OCI-LY3 (cell line): ENCODE measurements at regions not wholly inside any gene's neighbourhood (a gene's known extent, or its start where the extent isn't known, plus 50 kb on each side); places are given as distances from the start of the nearest gene placed in this dataset.

Source experiments
- H2AFZ ChIP-seq: fragments of 200-600, 300-600 bp; shearing (Covaris generic); 2 replicates; pipeline ENCODE4 v1.6.0; 2014; ENCODE audit warnings: antibody characterized with exemption, low read depth, low read length
- H3K27ac ChIP-seq: fragments of 200-600, 300-600 bp; sonication (generic); 2 replicates; pipeline ENCODE4 v1.5.1; 2014; ENCODE audit warnings: mild to moderate bottlenecking, low read length, moderate library complexity, mixed read lengths
- H3K27me3 ChIP-seq: fragments of 200-600, 300-600 bp; sonication (generic); 2 replicates; pipeline ENCODE4 v1.6.1; 2014; ENCODE audit warnings: low read depth, low read length, mixed read lengths
- H3K36me3 ChIP-seq: fragments of 200-600, 300-600 bp; sonication (generic); replicated peaks from 2 replicates; pipeline ENCODE3; 2014; ENCODE audit warnings: low read depth, low read length, mixed read lengths
- H3K4me1 ChIP-seq: fragments of 300-600, 200-600 bp; sonication (generic); 2 replicates; pipeline ENCODE4 v1.6.1; 2014; ENCODE audit warnings: low read length, mixed read lengths
- H3K4me2 ChIP-seq: fragments of 200-600, 300-600 bp; sonication (generic); 2 replicates; pipeline ENCODE4 v1.6.1; 2014; ENCODE audit warnings: low read length, mixed read lengths
- H3K4me3 ChIP-seq: fragments of 300-600, 200-600 bp; sonication (generic); 2 replicates; pipeline ENCODE4 v1.5.1; 2014; ENCODE audit warnings: antibody characterized with exemption, mild to moderate bottlenecking, low read length, moderate library complexity
- H3K79me2 ChIP-seq: fragments of 300-600, 200-600 bp; shearing (Covaris generic); 2 replicates; pipeline ENCODE4 v1.6.1; 2014; ENCODE audit warnings: mild to moderate bottlenecking, low read length, mixed read lengths
- H3K9ac ChIP-seq: fragments of 300-600, 200-600 bp; shearing (Covaris generic); 2 replicates; pipeline ENCODE4 v1.6.0; 2014; ENCODE audit warnings: mild to moderate bottlenecking, low read length, moderate library complexity
- H3K9me3 ChIP-seq: fragments of 200-600, 300-600 bp; shearing (Covaris generic); 2 replicates; pipeline ENCODE4 v1.6.1; 2014; ENCODE audit warnings: low read length, mixed read lengths; ENCODE audit not compliant: insufficient read depth
- H4K20me1 ChIP-seq: fragments of 200-600, 300-600 bp; sonication (generic); 2 replicates; pipeline ENCODE4 v1.6.1; 2016; ENCODE audit warnings: low read length, mixed read lengths; ENCODE audit not compliant: insufficient read depth
- EZH2phosphoT487 ChIP-seq: fragments of 200-600 bp; shearing (Covaris generic); IDR thresholded peaks from 2 replicates; pipeline ENCODE4 v1.6.1; 2018; ENCODE audit warnings: antibody characterized with exemption, mixed run types, low read depth
- TF ChIP-seq, protein P1 (sequence below): fragments of 200-600, 300-600 bp; sonication (generic); IDR thresholded peaks from 2 replicates; pipeline ENCODE4 v1.5.1; 2014; ENCODE audit warnings: antibody characterized with exemption, low read length, low read depth

DNA sequence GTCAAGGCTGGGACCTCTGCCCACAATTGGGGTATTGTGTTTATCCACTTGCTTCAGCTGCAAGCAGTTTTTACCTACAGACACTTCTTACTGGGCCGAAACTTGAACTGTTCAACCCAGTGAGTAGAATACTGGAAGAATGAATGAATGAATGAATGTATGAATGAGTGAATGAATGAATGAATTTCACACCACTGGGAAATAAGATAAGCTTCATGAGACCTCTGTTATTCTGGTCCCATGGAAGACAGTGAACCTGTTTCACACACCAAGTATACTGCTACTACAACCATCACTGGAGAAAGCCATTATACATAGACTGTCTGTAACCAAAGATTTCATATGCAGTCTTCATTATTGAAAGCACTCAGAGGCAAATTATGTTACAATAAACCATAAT is 295.0 kb upstream of the GULP1 start:
- H3K79me2 ChIP-seq, result no peaks in the 10 kb centered on the region
- no peak overlapping the region for H3K9ac ChIP-seq
- no peaks in the 10 kb centered on the region for H3K36me3 ChIP-seq
- H4K20me1 ChIP-seq, result no peaks in the 10 kb centered on the region
- TF ChIP-seq EZH2phosphoT487, result no peak
- TF ChIP-seq, protein P1, sequence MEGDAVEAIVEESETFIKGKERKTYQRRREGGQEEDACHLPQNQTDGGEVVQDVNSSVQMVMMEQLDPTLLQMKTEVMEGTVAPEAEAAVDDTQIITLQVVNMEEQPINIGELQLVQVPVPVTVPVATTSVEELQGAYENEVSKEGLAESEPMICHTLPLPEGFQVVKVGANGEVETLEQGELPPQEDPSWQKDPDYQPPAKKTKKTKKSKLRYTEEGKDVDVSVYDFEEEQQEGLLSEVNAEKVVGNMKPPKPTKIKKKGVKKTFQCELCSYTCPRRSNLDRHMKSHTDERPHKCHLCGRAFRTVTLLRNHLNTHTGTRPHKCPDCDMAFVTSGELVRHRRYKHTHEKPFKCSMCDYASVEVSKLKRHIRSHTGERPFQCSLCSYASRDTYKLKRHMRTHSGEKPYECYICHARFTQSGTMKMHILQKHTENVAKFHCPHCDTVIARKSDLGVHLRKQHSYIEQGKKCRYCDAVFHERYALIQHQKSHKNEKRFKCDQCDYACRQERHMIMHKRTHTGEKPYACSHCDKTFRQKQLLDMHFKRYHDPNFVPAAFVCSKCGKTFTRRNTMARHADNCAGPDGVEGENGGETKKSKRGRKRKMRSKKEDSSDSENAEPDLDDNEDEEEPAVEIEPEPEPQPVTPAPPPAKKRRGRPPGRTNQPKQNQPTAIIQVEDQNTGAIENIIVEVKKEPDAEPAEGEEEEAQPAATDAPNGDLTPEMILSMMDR, result no peak
- H3K4me3 ChIP-seq, result no peak overlapping the region
- H3K4me1 ChIP-seq, result peaks cover 16% of the 10 kb centered on the region
- H3K27me3 ChIP-seq, result no peaks in the 10 kb centered on the region
- no peak overlapping the region for H2AFZ ChIP-seq
- H3K4me2 ChIP-seq, result no peak overlapping the region
- no peak overlapping the region for H3K27ac ChIP-seq
- H3K9me3 ChIP-seq, result no peaks in the 10 kb centered on the region

DNA sequence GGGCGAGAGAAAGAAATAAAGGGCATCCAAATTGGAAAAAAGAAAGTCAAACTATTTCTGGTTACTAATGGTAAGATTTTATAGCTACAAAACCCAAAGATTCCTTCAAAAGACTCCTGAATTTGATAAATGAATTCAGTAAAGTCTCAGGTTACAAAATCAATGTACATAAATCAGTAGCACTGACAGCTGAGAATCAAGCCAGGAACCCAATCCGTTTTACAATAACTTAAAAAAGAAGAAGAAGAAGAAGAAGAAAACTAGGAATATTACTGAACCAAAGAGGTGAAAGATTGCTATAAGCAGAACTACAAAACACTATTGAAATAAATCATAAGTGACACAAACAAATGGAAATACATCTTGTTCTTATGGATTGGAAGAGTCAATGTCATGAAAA is 291.5 kb upstream of the GULP1 start:
- Histone ChIP-seq H3K9ac (no peak overlapping the region), H3K27me3 (no peaks in the 10 kb centered on the region), H3K27ac (no peak overlapping the region), H4K20me1 (no peaks in the 10 kb centered on the region), H3K4me1 (no peaks in the 10 kb centered on the region; the same call in 1 of the 2 replicates), H3K36me3 (no peaks in the 10 kb centered on the region), H3K79me2 (no peaks in the 10 kb centered on the region), H2AFZ (no peak overlapping the region), H3K4me3 (no peak overlapping the region), H3K9me3 (no peaks in the 10 kb centered on the region), H3K4me2 (no peak overlapping the region)
- TF ChIP-seq, protein P1, result no peak
- TF ChIP-seq EZH2phosphoT487, result no peak

GRCh38 chr2:188003800-188004199 is 287.9 kb upstream of the GULP1 start:
- Histone ChIP-seq H3K9me3 (no peaks in the 10 kb centered on the region), H3K79me2 (no peaks in the 10 kb centered on the region), H4K20me1 (no peaks in the 10 kb centered on the region), H3K36me3 (no peaks in the 10 kb centered on the region), H3K9ac (no peak overlapping the region), H2AFZ (no peak overlapping the region), H3K27ac (no peak overlapping the region), H3K4me2 (no peak overlapping the region), H3K27me3 (no peaks in the 10 kb centered on the region), H3K4me1 (0 out of 2 replicates have a peak, but pooled peaks cover 3% of the 10 kb centered on the region), H3K4me3 (no peak overlapping the region)
- TF ChIP-seq, protein P1, result no peak
- TF ChIP-seq EZH2phosphoT487, result no peak

DNA sequence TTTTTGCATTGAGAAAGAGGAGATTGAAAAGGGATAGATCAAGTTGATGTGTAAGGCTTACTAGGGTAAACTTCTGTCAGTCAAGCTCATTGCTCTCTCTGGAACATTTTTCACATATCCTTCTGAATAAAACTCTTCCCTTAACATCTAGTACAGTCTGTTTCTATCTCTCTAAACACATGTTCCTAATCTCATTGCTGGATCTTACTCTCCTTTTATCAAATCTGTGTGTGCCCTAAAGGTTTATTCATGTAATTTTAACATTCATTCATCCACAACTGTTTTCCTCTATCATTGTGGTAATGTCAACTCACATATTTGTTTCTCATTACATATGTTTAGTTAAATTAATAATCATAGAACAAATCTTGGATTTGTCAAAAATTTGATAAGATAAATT is 277.9 kb upstream of the GULP1 start:
- no peaks in the 10 kb centered on the region for H3K79me2 ChIP-seq
- no peak for TF ChIP-seq EZH2phosphoT487
- TF ChIP-seq, protein P1, result no peak

More for the DNA sequence above, 277.9 kb upstream of the GULP1 start:
- Histone ChIP-seq H3K4me2 (no peak overlapping the region), H3K27ac (no peak overlapping the region), H2AFZ (no peak overlapping the region), H4K20me1 (no peaks in the 10 kb centered on the region), H3K9me3 (no peaks in the 10 kb centered on the region), H3K4me3 (no peak overlapping the region), H3K9ac (no peak overlapping the region), H3K27me3 (no peaks in the 10 kb centered on the region), H3K4me1 (no peaks in the 10 kb centered on the region), H3K36me3 (no peaks in the 10 kb centered on the region)
